GM23338 (cell line): ENCODE measurements at regions not wholly inside any gene's neighbourhood (a gene's known extent, or its start where the extent isn't known, plus 50 kb on each side); places are given as distances from the start of the nearest gene placed in this dataset.

ENCODE experiments used
- CREB1 ChIP-seq: fragments of 250-450 bp; sonication (Bioruptor Pico); IDR thresholded peaks from 2 replicates; pipeline ENCODE4 v1.5.0; 2020; ENCODE audit warnings: low read depth, mild to moderate bottlenecking, moderate library complexity
- CTCF ChIP-seq, 2 experiments: fragments of 200-600 bp in 1 of 2; sonication (generic) in 1 of 2; conservative IDR thresholded peaks; 2 replicates each; pipeline versions ENCODE4 v1.5.1 to v1.6.1; 2016 to 2017; ENCODE audit warnings: antibody characterized with exemption in 2 of 2, low read depth in 2 of 2, mild to moderate bottlenecking in 2 of 2, moderate library complexity in 1 of 2
- EZH2 ChIP-seq: fragments of 200-600 bp; sonication (generic); IDR thresholded peaks from one replicate; pipeline ENCODE4 v1.8.0; 2017; ENCODE audit warnings: antibody characterized with exemption, mild to moderate bottlenecking, low read depth; ENCODE audit not compliant: unreplicated experiment
- EZH2phosphoT487 ChIP-seq: fragments of 200-600 bp; sonication (generic); IDR thresholded peaks from one replicate; pipeline ENCODE4 v1.8.1; 2018; ENCODE audit warnings: antibody characterized with exemption; ENCODE audit not compliant: unreplicated experiment
- JUNB ChIP-seq: IDR thresholded peaks from one replicate; pipeline ENCODE4 v1.6.1; 2016; ENCODE audit warnings: antibody characterized with exemption; ENCODE audit not compliant: unreplicated experiment
- POLR2AphosphoS5 ChIP-seq: IDR thresholded peaks from 2 replicates; pipeline ENCODE4 v1.6.1; 2016; ENCODE audit warnings: antibody characterized with exemption, low read depth
- REST ChIP-seq: IDR thresholded peaks from one replicate; pipeline ENCODE4 v1.6.1; 2018; ENCODE audit warnings: antibody characterized with exemption; ENCODE audit not compliant: unreplicated experiment
- STAT1 ChIP-seq: IDR thresholded peaks from one replicate; pipeline ENCODE4 v1.6.1; 2016; ENCODE audit warnings: antibody characterized with exemption; ENCODE audit not compliant: unreplicated experiment
- ZNF462 ChIP-seq: fragments of 250-450 bp; sonication (Bioruptor Pico); IDR thresholded peaks from 2 replicates; pipeline ENCODE4 v1.5.0; 2020; ENCODE audit warnings: mild to moderate bottlenecking, moderate library complexity

- TF ChIP-seq CTCF (conservative IDR thresholded peaks at IDR 0.05; ENCODE audit: low read depth in 2 of 2) = no peak
- no peak for TF ChIP-seq POLR2AphosphoS5
- TF ChIP-seq CREB1 (CRISPR knock-in tag) = no peak
- TF ChIP-seq EZH2 = no peak
- no peak for TF ChIP-seq ZNF462 (CRISPR knock-in tag)
- TF ChIP-seq STAT1 = no peak
- TF ChIP-seq REST = no peak
- TF ChIP-seq EZH2phosphoT487 = no peak
- TF ChIP-seq JUNB = no peak
Observed at GRCh38 chr2:12299431-12299830, 417.3 kb upstream of the TRIB2 start.
